ENCODE measurements at regions not wholly inside any gene's neighbourhood (a gene's known extent, or its start where the extent isn't known, plus 50 kb on each side); places are given as distances from the start of the nearest gene placed in this dataset.

- DNase-seq (ENCODE audit: insufficient read length, low spot score) (no peak), FAIRE-seq (no peak)
- TF ChIP-seq, protein P1, sequence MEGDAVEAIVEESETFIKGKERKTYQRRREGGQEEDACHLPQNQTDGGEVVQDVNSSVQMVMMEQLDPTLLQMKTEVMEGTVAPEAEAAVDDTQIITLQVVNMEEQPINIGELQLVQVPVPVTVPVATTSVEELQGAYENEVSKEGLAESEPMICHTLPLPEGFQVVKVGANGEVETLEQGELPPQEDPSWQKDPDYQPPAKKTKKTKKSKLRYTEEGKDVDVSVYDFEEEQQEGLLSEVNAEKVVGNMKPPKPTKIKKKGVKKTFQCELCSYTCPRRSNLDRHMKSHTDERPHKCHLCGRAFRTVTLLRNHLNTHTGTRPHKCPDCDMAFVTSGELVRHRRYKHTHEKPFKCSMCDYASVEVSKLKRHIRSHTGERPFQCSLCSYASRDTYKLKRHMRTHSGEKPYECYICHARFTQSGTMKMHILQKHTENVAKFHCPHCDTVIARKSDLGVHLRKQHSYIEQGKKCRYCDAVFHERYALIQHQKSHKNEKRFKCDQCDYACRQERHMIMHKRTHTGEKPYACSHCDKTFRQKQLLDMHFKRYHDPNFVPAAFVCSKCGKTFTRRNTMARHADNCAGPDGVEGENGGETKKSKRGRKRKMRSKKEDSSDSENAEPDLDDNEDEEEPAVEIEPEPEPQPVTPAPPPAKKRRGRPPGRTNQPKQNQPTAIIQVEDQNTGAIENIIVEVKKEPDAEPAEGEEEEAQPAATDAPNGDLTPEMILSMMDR (IDR thresholded peaks at IDR 0.05; ENCODE audit: insufficient read depth, missing control alignments), result no peak
These were observed 615.2 kb downstream of the RPS29 start for GRCh38 chr14:48970943-48971342.

- TF ChIP-seq, protein P1 (IDR thresholded peaks at IDR 0.05; ENCODE audit: insufficient read depth, missing control alignments), result no peak
- no peak for FAIRE-seq
- no peak for DNase-seq (ENCODE audit: insufficient read length, low spot score)
These were observed 618.8 kb downstream of the RPS29 start for GRCh38 chr14:48967419-48967818.

DNA sequence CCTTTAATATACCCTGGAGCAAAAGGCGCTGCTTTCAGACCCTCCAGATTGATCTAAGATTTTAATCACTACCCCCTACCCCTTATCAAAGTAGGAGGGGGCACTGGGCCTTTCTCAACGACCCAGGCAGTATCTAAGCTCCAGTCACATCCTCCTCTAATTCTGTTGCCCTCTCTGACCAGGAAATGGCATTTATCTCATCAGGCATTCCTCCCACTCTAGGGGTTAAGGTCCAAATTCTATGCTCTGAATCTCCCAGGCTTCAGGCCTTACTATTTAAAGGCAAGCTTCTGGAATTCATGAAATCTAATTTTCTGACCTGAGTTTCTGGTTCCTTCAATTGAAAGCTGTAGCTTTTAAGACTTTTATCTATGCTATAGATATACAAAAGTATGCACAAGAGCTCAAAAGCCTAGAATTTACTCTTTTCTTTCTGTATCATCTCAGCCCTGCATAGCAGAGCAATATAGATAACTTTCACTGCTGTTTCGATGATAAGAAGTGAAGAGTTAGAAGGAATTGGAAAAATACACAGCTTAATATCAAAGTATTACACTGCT is 622.9 kb downstream of the RPS29 start:
- DNase-seq (ENCODE audit: insufficient read length, low spot score) (no peak), FAIRE-seq (no peak)
- TF ChIP-seq, protein P1 (IDR thresholded peaks at IDR 0.05; ENCODE audit: insufficient read depth, missing control alignments), result no peak

DNA sequence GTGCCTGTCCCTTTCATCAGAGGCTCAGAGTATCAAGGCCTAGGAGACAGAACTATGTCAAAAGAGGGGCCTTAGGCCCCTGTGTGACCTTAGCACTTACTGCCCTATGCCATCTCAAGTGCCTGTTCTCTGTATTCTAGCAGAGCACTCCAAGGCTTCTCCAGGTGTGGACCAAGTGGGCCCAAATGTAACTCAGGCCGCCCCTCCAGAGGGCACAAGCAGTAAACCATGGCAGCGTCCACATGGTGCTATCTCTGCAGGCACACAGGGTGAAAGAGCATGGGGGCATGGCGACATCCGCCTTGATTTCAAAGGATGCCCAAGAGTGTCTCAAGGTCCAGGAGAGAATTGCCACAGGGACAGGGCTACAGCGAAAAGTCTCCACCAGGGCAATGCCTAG is 628.7 kb downstream of the RPS29 start:
- no peak for FAIRE-seq
- no peak for DNase-seq (ENCODE audit: insufficient read length, low spot score)
- TF ChIP-seq, protein P1 (IDR thresholded peaks at IDR 0.05; ENCODE audit: insufficient read depth, missing control alignments), result no peak

DNA sequence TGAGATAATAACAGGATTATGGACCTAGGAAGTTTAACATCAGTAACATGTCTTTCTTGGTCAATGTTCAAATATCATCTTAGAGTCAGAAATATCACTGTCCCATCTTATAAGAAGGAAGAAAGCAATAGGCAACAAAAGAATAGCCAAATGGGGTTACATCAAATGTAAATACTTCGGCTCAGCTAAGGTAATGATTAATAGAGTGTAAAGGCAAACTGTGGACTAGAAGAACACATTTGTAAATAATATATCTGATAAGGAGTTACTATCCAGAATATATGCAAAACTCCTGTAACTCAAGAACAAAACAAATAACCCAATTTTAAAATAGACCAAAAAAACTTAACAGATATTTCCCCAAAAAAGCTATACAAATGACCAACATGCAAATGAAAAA is 630.3 kb downstream of the RPS29 start:
- TF ChIP-seq, protein P1 (IDR thresholded peaks at IDR 0.05; ENCODE audit: insufficient read depth, missing control alignments), result no peak
- FAIRE-seq, result no peak
- DNase-seq (ENCODE audit: insufficient read length, low spot score), result no peak

GRCh38 chr14:48954446-48954845 is 631.7 kb downstream of the RPS29 start:
- TF ChIP-seq, protein P1 (IDR thresholded peaks at IDR 0.05; ENCODE audit: insufficient read depth, missing control alignments), result no peak
- FAIRE-seq, result no peak
- no peak for DNase-seq (ENCODE audit: insufficient read length, low spot score)

DNA sequence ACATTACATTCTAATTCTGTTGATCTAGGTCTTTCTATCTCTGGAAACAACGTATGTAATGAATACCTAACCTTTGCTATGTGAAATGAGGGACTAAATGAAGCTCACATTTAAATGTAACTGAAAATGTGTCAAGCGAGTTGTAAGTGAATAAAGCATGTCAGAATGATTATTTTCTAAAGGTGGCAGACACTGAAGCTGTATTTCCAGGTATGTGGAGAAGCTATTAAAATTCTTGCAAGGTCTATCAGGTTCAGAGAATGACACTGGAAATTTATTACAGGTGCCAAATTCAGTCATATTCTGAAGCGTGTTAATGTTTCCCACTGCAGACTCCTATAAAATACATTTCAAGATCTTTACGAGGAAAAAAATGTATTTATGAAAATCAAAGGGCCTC is 641.4 kb downstream of the RPS29 start:
- DNase-seq (ENCODE audit: insufficient read length, low spot score), result no peak
- TF ChIP-seq, protein P1 (IDR thresholded peaks at IDR 0.05; ENCODE audit: insufficient read depth, missing control alignments), result no peak
- FAIRE-seq, result no peak
